CD14-positive monocyte (primary cell): ENCODE measurements at regions not wholly inside any gene's neighbourhood (a gene's known extent, or its start where the extent isn't known, plus 50 kb on each side); places are given as distances from the start of the nearest gene placed in this dataset.
A peak's percentile ranks its signal among the peaks of the same experiment; 100 is the strongest.

ENCODE experiments used
- DNase-seq, 3 donors: peaks; one replicate each; pipeline ENCODE4 v3.0.0-alpha.2; 2011 to 2022
- H2AFZ ChIP-seq: 2 replicates; pipeline ENCODE4 v1.6.0; 2012; ENCODE audit warnings: mild to moderate bottlenecking, low read depth, low read length, inconsistent platforms; ENCODE audit not compliant: insufficient read depth, poor library complexity, severe bottlenecking
- H3K27ac ChIP-seq, 2 donors: 1 replicate in 1 of 2; 2 replicates in 1 of 2; pipeline ENCODE4 v1.5.1; 2012 to 2013; ENCODE audit warnings: low read length in 2 of 2, control low read depth in 1 of 2, inconsistent platforms in 1 of 2, low read depth in 1 of 2, mild to moderate bottlenecking in 1 of 2
- H3K27me3 ChIP-seq, 2 donors: one replicate each; pipeline versions ENCODE4 v1.6.0 to v1.6.1; 2011 to 2013; ENCODE audit warnings: low read length in 2 of 2; ENCODE audit not compliant: control insufficient read depth in 2 of 2, insufficient read depth in 2 of 2
- H3K36me3 ChIP-seq, 2 donors: replicated peaks in 1 of 2; 1 replicate in 1 of 2; 2 replicates in 1 of 2; pipeline versions ENCODE4 v1.5.1 to v1.6.1; 2012 to 2013; ENCODE audit warnings: low read length in 2 of 2, control low read depth in 1 of 2, inconsistent platforms in 1 of 2, mild to moderate bottlenecking in 1 of 2; ENCODE audit not compliant: insufficient read depth in 2 of 2, control insufficient read depth in 1 of 2
- H3K4me1 ChIP-seq, 2 donors: 1 replicate in 1 of 2; 2 replicates in 1 of 2; pipeline versions ENCODE4 v1.5.1 to v1.6.1; 2012 to 2013; ENCODE audit warnings: low read length in 2 of 2, control low read depth in 1 of 2, inconsistent platforms in 1 of 2, mild to moderate bottlenecking in 1 of 2, moderate library complexity in 1 of 2; ENCODE audit not compliant: insufficient read depth in 2 of 2, control insufficient read depth in 1 of 2
- H3K4me2 ChIP-seq: replicated peaks from 2 replicates; pipeline ENCODE3; 2012; ENCODE audit warnings: low read length, moderate library complexity, mild to moderate bottlenecking; ENCODE audit not compliant: poor library complexity, severe bottlenecking; ENCODE audit errors: extremely low read depth
- H3K4me3 ChIP-seq, 3 experiments: fragments of 200-600 bp in 1 of 3; sonication (generic) in 1 of 3; replicated peaks in 1 of 3; 1 replicate in 2 of 3; 2 replicates in 1 of 3; pipeline ENCODE4 v1.5.1; 2011 to 2013; ENCODE audit warnings: low read length in 3 of 3, mild to moderate bottlenecking in 3 of 3, control low read depth in 2 of 3, low read depth in 2 of 3, inconsistent platforms in 1 of 3, moderate library complexity in 1 of 3
- H3K79me2 ChIP-seq: 2 replicates; pipeline ENCODE4 v1.6.0; 2012; ENCODE audit warnings: mild to moderate bottlenecking, control low read depth, inconsistent platforms, low read length, moderate library complexity; ENCODE audit not compliant: insufficient read depth
- H3K9ac ChIP-seq: 2 replicates; pipeline ENCODE4 v1.6.0; 2017; ENCODE audit warnings: low read length, mild to moderate bottlenecking; ENCODE audit not compliant: insufficient read depth, poor library complexity, severe bottlenecking
- H3K9me3 ChIP-seq, 2 donors: replicated peaks in 1 of 2; 1 replicate in 1 of 2; 2 replicates in 1 of 2; pipeline versions ENCODE4 v1.5.1 to v1.6.1; 2012 to 2013; ENCODE audit warnings: low read length in 2 of 2, control low read depth in 1 of 2; ENCODE audit not compliant: control insufficient read depth in 1 of 2, insufficient read depth in 1 of 2
- H4K20me1 ChIP-seq: 2 replicates; pipeline ENCODE4 v1.6.0; 2012; ENCODE audit warnings: mild to moderate bottlenecking, low read length, control low read depth, moderate library complexity; ENCODE audit not compliant: insufficient read depth
- H3K27ac Mint-ChIP-seq, 7 donors: one replicate each; pipeline ENCODE4 v1.8.0; 2020; ENCODE audit warnings: mild to moderate bottlenecking in 7 of 7, mixed read lengths in 7 of 7, moderate library complexity in 6 of 7, inconsistent platforms in 2 of 7
- H3K27me3 Mint-ChIP-seq, 3 donors: one replicate each; pipeline ENCODE4 v1.8.0; 2021 to 2022; ENCODE audit warnings: low read depth in 3 of 3, mild to moderate bottlenecking in 3 of 3, mixed read lengths in 3 of 3, moderate library complexity in 3 of 3, inconsistent platforms in 1 of 3
- H3K36me3 Mint-ChIP-seq, 2 donors: one replicate each; pipeline ENCODE4 v1.8.0; 2020; ENCODE audit warnings: mixed read lengths in 2 of 2, inconsistent platforms in 1 of 2, mild to moderate bottlenecking in 1 of 2
- H3K4me1 Mint-ChIP-seq: one replicate; pipeline ENCODE4 v1.8.0; 2020; ENCODE audit warnings: mild to moderate bottlenecking, mixed read lengths
- H3K4me3 Mint-ChIP-seq, 2 donors: one replicate each; pipeline ENCODE4 v1.8.0; 2020; ENCODE audit warnings: mild to moderate bottlenecking in 2 of 2, mixed read lengths in 2 of 2, moderate library complexity in 1 of 2
- H3K9me3 Mint-ChIP-seq, 7 donors: one replicate each; pipeline ENCODE4 v1.8.0; 2020 to 2022; ENCODE audit warnings: mixed read lengths in 7 of 7, mild to moderate bottlenecking in 6 of 7, moderate library complexity in 6 of 7, inconsistent platforms in 2 of 7
- CTCF ChIP-seq: fragments of 200-600 bp; IDR thresholded peaks from one replicate; pipeline ENCODE4 v1.8.0; 2022; ENCODE audit warnings: antibody characterized with exemption, mild to moderate bottlenecking
- WGBS: methylation state at CpG from one replicate; pipeline ENCODE4 v1.1.5; 2013; ENCODE audit warnings: missing lambda C conversion rate; ENCODE audit not compliant: insufficient coverage; 5-methylcytosine and 5-hydroxymethylcytosine counted together
- intact Hi-C, 2 donors: fragments of 100-400 bp; cut with micrococcal nuclease; formaldehyde crosslinking; loops; one replicate each; pipeline versions ENCODE4 v1.15.0 to v1.15.1; 2023

GRCh38 chr21:20388400-20388799 lies 609.8 kb upstream of the NCAM2 start:
- no peak for TF ChIP-seq CTCF
- no peaks in the 10 kb centered on the region for H3K79me2 ChIP-seq
- H3K36me3 ChIP-seq: no peaks in the 10 kb centered on the region
- Mint-ChIP-seq H3K9me3 (peaks cover 11 to 24% (median 15%) of the 10 kb centered on the region in 7 donors), H3K4me3 (no peak overlapping the region), H3K36me3 (no peaks in the 10 kb centered on the region), H3K4me1 (no peaks in the 10 kb centered on the region), H3K27ac (no peak overlapping the region), H3K27me3 (no peaks in the 10 kb centered on the region)
- no peaks in the 10 kb centered on the region for H4K20me1 ChIP-seq
- no peak overlapping the region for H3K4me3 ChIP-seq
- no peak overlapping the region for H3K9ac ChIP-seq
- no peak overlapping the region for H2AFZ ChIP-seq
- no peaks in the 10 kb centered on the region for H3K27me3 ChIP-seq
- H3K27ac ChIP-seq: no peak overlapping the region
- intact Hi-C loops: no loop called here
- 94% methylated on average over 5 of the region's 6 CpGs for WGBS
- DNase-seq: no peak
- no peaks in the 10 kb centered on the region for H3K4me1 ChIP-seq
- peaks cover 10 to 22% of the 10 kb centered on the region in 2 donors for H3K9me3 ChIP-seq
- H3K4me2 ChIP-seq: no peak overlapping the region

DNA sequence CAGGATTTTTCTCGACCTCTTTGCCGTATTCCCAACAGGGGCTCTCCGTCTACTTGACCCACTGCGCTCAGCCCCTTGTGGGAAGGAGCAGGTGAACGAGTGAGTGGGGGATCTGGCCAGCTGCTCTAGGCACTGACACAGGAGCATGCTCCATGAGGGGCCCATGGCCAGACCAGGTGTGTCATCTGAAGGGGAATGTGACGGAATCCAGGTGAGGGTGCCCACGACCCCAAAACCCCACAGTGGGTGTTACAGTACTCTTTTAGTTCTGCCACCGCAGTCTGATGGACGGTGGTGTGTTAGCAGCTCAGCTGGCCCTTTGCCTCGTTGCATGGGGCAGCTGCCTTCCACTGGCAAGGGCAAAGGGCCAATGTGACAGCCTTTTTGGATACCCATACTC lies 601.4 kb upstream of the NCAM2 start:
- H3K79me2 ChIP-seq: no peaks in the 10 kb centered on the region
- H3K36me3 ChIP-seq: no peaks in the 10 kb centered on the region
- Mint-ChIP-seq H3K4me1 (no peaks in the 10 kb centered on the region), H3K9me3 (peaks cover 5 to 19% (median 13%) of the 10 kb centered on the region in 7 donors), H3K27me3 (peaks cover 0 to 2% (median 0%) of the 10 kb centered on the region in 3 donors), H3K4me3 (no peak overlapping the region), H3K36me3 (no peaks in the 10 kb centered on the region), H3K27ac (peak overlapping the region in 1 of 7 donors; percentile 71)
- 98% methylated on average over 6 of the region's 10 CpGs for WGBS
- H2AFZ ChIP-seq: no peak overlapping the region
- TF ChIP-seq CTCF: no peak
- no peaks in the 10 kb centered on the region for H4K20me1 ChIP-seq
- H3K9me3 ChIP-seq: peaks cover 11 to 13% of the 10 kb centered on the region in 2 donors
- no peak for DNase-seq
- no peaks in the 10 kb centered on the region for H3K4me1 ChIP-seq
- no peaks in the 10 kb centered on the region for H3K27me3 ChIP-seq
- H3K4me2 ChIP-seq: no peak overlapping the region
- no peak overlapping the region for H3K9ac ChIP-seq
- no peak overlapping the region for H3K27ac ChIP-seq
- intact Hi-C loops: no loop called here
- H3K4me3 ChIP-seq: no peak overlapping the region
